ENCODE measurements at regions not wholly inside any gene's neighbourhood (a gene's known extent, or its start where the extent isn't known, plus 50 kb on each side); places are given as distances from the start of the nearest gene placed in this dataset.

DNA sequence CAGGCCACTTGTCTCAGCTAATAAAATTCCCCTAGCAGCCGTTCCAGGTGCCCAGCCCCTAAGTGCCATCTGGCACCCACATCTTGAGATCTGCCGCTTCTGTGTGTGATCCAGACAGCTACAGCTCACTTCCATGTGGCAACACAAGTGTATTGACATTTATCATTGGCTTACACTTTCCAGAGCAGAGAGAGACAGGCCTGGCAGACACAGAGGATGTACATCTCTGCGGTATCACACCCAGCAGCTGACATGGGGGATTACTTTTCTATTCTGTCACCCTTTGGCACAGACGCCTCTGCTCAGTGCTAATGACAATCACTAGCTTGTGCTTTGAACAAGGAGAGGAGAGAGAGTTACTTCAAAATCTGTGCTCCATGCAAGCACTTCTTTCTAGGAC lies 195.9 kb downstream of the KDR start:
- CTCF ChIA-PET, result no interaction called here
- H3K36me3 ChIP-seq (ENCODE audit: low read depth, low read length), result no peaks in the 10 kb centered on the region
- DNase-seq (no peak), ATAC-seq (no peak)
- H3K79me2 ChIP-seq (ENCODE audit: low read length), result no peaks in the 10 kb centered on the region
- H3K27me3 ChIP-seq (ENCODE audit: low read length), result no peaks in the 10 kb centered on the region; the same call in 1 of the 2 replicates
- POLR2A ChIA-PET (ENCODE audit: unreplicated experiment), result no interaction called here
- no peak overlapping the region for H3K4me2 ChIP-seq (ENCODE audit: low read length)
- BruUV-seq (replicated peaks), result no TSS peak
- H3K4me1 ChIP-seq (ENCODE audit: insufficient read depth, low read length), result peaks cover 17% of the 10 kb centered on the region
- H3K27ac ChIP-seq (ENCODE audit: low read length), result no peak overlapping the region
- intact Hi-C loops (cut with micrococcal nuclease), result no loop called here
- H2AFZ ChIP-seq (ENCODE audit: low read length), result no peak overlapping the region
- no peaks in the 10 kb centered on the region for H4K20me1 ChIP-seq (ENCODE audit: low read length)
- 0 out of 2 replicates have a peak, but pooled peaks cover 4% of the 10 kb centered on the region for H3K9me3 ChIP-seq (ENCODE audit: low read length)
- H3K4me3 ChIP-seq (ENCODE audit: low read length), result no peak overlapping the region
- TF ChIP-seq, protein P1, sequence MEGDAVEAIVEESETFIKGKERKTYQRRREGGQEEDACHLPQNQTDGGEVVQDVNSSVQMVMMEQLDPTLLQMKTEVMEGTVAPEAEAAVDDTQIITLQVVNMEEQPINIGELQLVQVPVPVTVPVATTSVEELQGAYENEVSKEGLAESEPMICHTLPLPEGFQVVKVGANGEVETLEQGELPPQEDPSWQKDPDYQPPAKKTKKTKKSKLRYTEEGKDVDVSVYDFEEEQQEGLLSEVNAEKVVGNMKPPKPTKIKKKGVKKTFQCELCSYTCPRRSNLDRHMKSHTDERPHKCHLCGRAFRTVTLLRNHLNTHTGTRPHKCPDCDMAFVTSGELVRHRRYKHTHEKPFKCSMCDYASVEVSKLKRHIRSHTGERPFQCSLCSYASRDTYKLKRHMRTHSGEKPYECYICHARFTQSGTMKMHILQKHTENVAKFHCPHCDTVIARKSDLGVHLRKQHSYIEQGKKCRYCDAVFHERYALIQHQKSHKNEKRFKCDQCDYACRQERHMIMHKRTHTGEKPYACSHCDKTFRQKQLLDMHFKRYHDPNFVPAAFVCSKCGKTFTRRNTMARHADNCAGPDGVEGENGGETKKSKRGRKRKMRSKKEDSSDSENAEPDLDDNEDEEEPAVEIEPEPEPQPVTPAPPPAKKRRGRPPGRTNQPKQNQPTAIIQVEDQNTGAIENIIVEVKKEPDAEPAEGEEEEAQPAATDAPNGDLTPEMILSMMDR (conservative IDR thresholded peaks at IDR 0.05; ENCODE audit: low read depth, low read length), result no peak
- TF ChIP-seq EZH2phosphoT487 (IDR thresholded peaks at IDR 0.05; ENCODE audit: borderline replicate concordance, low read length), result no peak
- no peak for TF ChIP-seq EZH2 (IDR thresholded peaks at IDR 0.05; ENCODE audit: low read length, unreplicated experiment)
- H3F3A ChIP-seq (ENCODE audit: low read length, unreplicated experiment), result peaks cover 3% of the 10 kb centered on the region
- no peak overlapping the region for H3K9ac ChIP-seq (ENCODE audit: low read length)
- H3K9me2 ChIP-seq (replicated peaks; ENCODE audit: low read length), result no peaks in the 10 kb centered on the region

DNA sequence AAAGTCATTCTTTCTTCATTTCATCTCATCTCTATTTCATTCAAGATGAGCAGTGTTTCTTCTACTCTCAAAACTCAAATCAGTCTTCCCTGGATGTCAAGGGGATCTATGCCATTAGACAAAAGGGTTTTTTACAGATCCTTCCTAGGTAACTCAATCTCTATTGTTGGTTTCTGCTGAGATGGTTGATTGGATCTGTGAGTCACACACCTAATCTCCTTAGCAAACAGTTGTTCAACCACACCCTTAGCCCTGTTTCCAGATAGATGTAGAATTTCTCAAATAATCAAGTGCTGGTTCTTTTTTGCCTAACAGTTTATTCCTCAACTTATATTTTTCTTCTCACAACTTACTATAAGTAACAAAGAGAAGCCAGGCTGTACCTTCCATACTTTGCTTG lies 200.5 kb downstream of the KDR start:
- intact Hi-C loops (cut with micrococcal nuclease), result no loop called here
- Histone ChIP-seq H3K9me2 (replicated peaks; ENCODE audit: low read length) (no peaks in the 10 kb centered on the region), H3K9me3 (ENCODE audit: low read length) (0 out of 2 replicates have a peak, but pooled peaks cover 4% of the 10 kb centered on the region), H3K27me3 (ENCODE audit: low read length) (no peaks in the 10 kb centered on the region; the same call in 1 of the 2 replicates), H3F3A (ENCODE audit: low read length, unreplicated experiment) (peaks cover 7% of the 10 kb centered on the region), H4K20me1 (ENCODE audit: low read length) (no peaks in the 10 kb centered on the region), H3K4me1 (ENCODE audit: insufficient read depth, low read length) (peaks cover 16% of the 10 kb centered on the region), H3K9ac (ENCODE audit: low read length) (no peak overlapping the region), H3K4me3 (ENCODE audit: low read length) (no peak overlapping the region), H3K27ac (ENCODE audit: low read length) (peak overlapping the region; percentile 64), H2AFZ (ENCODE audit: low read length) (no peak overlapping the region), H3K36me3 (ENCODE audit: low read depth, low read length) (no peaks in the 10 kb centered on the region), H3K4me2 (ENCODE audit: low read length) (peak overlapping the region; percentile 63), H3K79me2 (ENCODE audit: low read length) (no peaks in the 10 kb centered on the region)
- ATAC-seq (peak; percentile 79), DNase-seq (peak; percentile 87)
- no TSS peak for BruUV-seq (replicated peaks)
- TF ChIP-seq, protein P1 (conservative IDR thresholded peaks at IDR 0.05; ENCODE audit: low read depth, low read length), result no peak
- TF ChIP-seq EZH2phosphoT487 (IDR thresholded peaks at IDR 0.05; ENCODE audit: borderline replicate concordance, low read length), result no peak
- TF ChIP-seq EZH2 (IDR thresholded peaks at IDR 0.05; ENCODE audit: low read length, unreplicated experiment), result no peak
- ChIA-PET POLR2A (ENCODE audit: unreplicated experiment) (no interaction called here), CTCF (no interaction called here)

DNA sequence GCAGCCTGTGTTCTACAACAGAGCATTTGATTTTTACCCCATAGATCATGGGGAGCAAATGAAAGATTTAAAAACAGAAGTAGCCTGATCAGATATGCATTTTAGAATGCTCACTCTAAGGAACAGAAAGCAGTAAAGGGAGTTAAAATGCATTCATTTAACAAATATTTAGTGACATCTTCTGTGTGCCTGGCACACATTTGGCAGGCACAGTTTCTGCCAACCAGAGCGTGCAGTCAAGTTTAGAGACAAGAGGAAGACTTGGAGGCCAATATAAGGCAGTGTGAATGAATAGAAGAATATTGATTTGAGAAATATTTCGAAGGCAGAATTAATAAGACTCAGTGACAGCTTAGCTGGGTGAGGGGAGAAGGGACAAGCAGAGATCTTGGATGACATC lies 210.1 kb downstream of the KDR start:
- Histone ChIP-seq H4K20me1 (ENCODE audit: low read length) (no peaks in the 10 kb centered on the region), H3K79me2 (ENCODE audit: low read length) (no peaks in the 10 kb centered on the region), H3K9me3 (ENCODE audit: low read length) (no peaks in the 10 kb centered on the region), H3K4me1 (ENCODE audit: insufficient read depth, low read length) (peaks cover 30% of the 10 kb centered on the region), H3K27ac (ENCODE audit: low read length) (no peak overlapping the region), H3F3A (ENCODE audit: low read length, unreplicated experiment) (no peaks in the 10 kb centered on the region), H3K4me3 (ENCODE audit: low read length) (no peak overlapping the region), H3K4me2 (ENCODE audit: low read length) (no peak overlapping the region), H3K9ac (ENCODE audit: low read length) (no peak overlapping the region), H3K36me3 (ENCODE audit: low read depth, low read length) (no peaks in the 10 kb centered on the region), H3K9me2 (replicated peaks; ENCODE audit: low read length) (no peaks in the 10 kb centered on the region), H3K27me3 (ENCODE audit: low read length) (no peaks in the 10 kb centered on the region), H2AFZ (ENCODE audit: low read length) (no peak overlapping the region)
- TF ChIP-seq EZH2 (IDR thresholded peaks at IDR 0.05; ENCODE audit: low read length, unreplicated experiment) (no peak), EZH2phosphoT487 (IDR thresholded peaks at IDR 0.05; ENCODE audit: borderline replicate concordance, low read length) (no peak)
- TF ChIP-seq, protein P1 (conservative IDR thresholded peaks at IDR 0.05; ENCODE audit: low read depth, low read length), result no peak
- DNase-seq, result no peak
- ChIA-PET CTCF (no interaction called here), POLR2A (ENCODE audit: unreplicated experiment) (no interaction called here)
- no peak for ATAC-seq
- no TSS peak for BruUV-seq (replicated peaks)
- intact Hi-C loops (cut with micrococcal nuclease), result no loop called here

Measured in PC-3 (cell line).